RKO (cell line): ENCODE measurements at regions not wholly inside any gene's neighbourhood (a gene's known extent, or its start where the extent isn't known, plus 50 kb on each side); places are given as distances from the start of the nearest gene placed in this dataset.

Experiments used
- DNase-seq: peaks from one replicate; pipeline ENCODE4 v3.0.0-alpha.2; 2016; ENCODE audit warnings: low spot score

GRCh38 chr5:173831196-173831914, 56.8 kb upstream of the CPEB4 start:
- DNase-seq = no peak

- no peak for DNase-seq
Measured at GRCh38 chr5:173832386-173832785, 55.8 kb upstream of the CPEB4 start.

GRCh38 chr5:173833196-173833985, 54.8 kb upstream of the CPEB4 start:
- DNase-seq = no peak

- DNase-seq = no peak
Measured at GRCh38 chr5:173834071-173834771, 53.9 kb upstream of the CPEB4 start.

GRCh38 chr5:173835131-173835530, 53.0 kb upstream of the CPEB4 start:
- no peak for DNase-seq

- DNase-seq = no peak
Measured at GRCh38 chr5:173835661-173836060, 52.5 kb upstream of the CPEB4 start.

GRCh38 chr5:173837654-173838053, 50.5 kb upstream of the CPEB4 start:
- DNase-seq = no peak
